GM21447 (cell line): ENCODE measurements at regions not wholly inside any gene's neighbourhood (a gene's known extent, or its start where the extent isn't known, plus 50 kb on each side); places are given as distances from the start of the nearest gene placed in this dataset.

Experiments
- ATAC-seq: cut with Tn5 transposase; IDR thresholded peaks from one replicate; pipeline ENCODE4 v1.9.1; 2021; ENCODE audit not compliant: unreplicated experiment

DNA sequence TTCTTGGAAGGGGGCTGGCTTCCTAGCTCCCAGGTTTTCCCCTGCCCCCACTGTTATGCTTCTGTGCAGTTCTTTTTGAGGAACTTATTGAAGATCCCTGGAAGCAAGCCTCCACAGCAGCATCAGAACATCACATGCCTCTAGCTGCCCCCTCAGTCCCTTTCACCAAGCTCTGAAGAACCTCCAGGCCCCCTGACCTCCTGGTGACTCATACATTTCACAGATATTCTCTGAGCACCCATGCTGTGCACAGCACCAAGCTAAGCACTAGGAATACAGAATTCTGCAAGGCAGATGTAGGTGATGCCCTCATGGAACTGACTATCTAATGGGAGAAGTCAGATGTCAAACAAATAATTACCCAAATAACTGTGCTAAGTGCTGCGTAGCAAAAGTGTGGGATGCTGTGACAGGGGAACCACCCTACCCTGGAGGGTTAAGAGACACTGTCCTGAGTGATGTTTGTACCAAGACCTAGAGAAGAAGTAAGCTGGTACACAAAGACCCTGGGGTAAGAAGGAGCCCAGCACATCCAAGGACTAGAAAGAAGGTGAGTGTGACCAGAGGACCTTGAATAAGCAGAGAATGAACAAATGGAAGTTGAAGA is 213.7 kb upstream of the NR4A3 start:
- ATAC-seq = no peak

DNA sequence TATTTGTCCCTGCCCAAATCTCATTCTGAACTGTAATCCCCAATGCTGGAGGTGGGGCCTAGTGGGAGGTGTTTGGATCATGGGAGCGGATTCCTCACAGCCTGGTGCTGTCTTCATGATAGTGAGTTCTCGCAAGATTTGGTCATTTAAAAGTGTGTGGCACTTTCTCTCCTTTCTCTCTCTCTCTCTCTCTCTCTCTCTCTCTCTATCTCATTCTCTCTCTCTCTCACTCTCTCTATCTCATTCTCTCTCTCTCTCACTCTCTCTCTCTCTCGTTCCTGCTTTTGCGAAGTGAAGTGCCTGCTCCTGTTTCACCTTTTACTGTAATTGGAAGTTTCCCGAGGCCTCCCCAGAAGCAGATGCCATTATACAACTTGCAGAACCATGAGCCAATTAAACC is 207.3 kb upstream of the NR4A3 start:
- ATAC-seq = no peak

DNA sequence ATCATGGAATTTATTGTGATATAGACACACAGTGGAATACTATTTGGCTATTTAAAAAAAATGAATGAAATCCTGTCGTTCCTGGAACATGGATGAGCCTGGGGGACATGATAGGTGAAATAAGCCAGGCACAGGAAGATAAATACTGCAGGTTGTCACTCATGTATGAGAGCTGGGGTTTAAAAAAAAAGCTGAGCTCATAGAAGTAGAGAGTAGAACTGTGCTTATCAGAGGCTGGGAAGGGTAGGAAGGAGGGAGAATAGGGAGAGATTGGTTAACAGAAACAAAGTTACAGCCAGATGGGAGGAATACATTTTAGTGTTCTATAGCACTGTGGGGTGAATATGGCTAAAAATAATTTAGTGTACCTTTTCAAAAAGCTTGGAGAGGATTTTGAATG is 200.6 kb upstream of the NR4A3 start:
- no peak for ATAC-seq

DNA sequence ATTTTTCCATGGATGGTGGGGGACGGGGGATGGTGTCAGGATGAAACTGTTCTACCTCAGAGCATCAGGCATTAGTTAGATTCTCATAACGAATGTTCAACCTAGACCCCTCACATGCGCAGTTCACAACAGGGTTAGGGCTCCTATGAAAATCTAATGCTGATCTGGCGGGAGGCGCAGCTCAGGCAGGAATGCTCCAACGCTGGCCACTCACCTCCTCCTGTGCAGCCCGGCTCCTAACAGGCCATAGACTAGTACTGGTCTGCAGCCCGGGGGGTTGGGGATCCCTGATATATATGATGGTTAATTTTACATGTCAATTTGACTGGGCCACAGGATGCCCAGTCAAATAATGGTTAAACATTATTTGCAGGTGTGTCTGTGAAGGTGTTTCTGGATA is 199.0 kb upstream of the NR4A3 start:
- ATAC-seq = no peak

DNA sequence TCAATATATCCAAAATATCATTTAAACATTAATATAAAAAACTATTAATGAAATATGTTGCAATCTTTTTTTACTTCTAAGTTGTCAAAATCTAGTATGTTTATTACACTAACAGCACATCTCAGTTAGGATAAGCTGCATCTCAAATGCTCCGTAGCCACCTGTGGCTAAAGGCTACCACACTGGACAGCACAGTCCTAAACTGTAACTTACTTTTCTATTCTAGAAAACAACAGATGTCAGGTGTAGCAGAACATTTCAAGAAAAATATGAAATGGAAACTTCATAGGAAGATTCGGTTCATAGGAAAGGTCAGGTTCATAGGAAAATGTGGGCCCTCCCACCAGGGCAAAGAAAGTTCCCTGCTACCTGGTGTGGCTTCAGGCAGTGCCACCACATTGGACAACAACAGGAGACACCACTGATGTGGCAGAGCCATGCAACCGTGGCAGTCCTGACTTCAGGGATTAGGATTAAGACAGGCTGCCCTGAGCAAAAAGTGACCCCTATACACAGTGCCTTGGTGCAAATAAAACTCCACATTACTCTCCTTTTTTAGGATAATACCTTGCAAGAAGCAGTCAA is 197.8 kb upstream of the NR4A3 start:
- ATAC-seq = no peak

DNA sequence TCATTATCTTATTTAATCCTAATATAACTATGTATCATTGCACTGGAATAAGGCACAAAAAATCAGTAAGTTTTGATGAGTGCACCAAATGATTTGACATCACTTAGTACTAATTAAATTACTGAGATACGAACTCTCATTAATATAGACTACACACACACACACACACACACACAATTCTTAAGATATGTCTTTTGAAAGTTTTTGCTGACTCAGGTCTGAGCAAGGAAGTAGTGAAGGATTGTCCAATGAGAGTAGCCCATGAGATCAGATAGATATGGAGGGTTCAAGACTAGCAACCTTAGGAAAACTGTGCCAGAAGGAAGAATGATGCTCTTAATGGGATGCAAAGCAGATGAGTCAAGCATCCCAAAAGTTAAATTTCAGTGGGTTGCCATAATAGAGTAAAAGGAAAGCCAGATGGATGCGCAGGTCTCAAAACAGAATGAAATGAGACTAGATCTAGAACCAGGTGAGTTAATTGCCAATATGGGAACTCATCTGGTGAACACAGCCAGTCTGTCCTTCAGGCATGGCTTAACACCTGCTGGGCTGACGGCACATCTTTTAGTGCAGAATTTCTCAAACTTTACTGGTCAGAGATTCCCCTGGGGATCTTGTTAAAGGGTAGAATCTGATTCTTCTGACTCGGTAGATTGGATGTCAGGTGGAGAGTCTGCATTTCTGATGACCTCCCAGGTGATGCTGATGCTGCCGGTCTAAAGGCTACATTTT is 197.0 kb upstream of the NR4A3 start:
- no peak for ATAC-seq

DNA sequence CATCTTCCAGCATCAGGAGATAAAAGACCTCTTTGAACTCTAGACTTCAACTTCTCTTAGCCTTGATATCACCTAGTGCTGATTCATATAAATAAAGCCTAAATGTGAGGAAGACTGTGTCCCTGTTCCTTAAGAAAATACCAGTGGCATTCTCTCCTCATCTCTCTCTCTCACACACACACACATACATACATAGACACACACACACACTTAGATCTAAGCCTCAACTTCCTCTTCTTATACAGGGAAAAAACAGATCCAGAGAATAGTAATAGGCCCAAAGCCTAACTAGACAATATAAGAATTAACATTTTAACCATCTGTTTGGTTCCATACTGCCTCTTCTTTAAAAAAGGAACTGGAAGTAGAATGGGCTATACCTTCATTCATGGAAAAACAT is 195.3 kb upstream of the NR4A3 start:
- no peak for ATAC-seq

DNA sequence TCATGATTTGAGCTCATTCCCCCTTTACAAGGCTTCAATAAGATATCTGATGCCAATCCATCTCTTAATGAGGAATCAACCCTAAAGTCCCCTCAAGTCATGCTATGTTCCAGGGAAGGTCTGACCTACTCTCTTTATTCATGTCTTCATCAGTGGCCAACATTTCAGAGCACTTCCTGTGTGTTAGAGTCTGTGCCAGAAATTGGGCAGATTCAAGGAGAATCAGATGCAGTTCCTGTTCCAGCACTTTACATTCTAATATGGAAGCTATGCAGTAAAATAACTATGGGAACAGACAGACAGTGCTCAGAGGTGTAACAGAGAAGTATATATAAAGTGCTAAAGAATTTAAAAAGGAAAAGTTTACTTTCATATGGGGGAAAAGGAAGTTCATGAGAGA is 193.4 kb upstream of the NR4A3 start:
- no peak for ATAC-seq

DNA sequence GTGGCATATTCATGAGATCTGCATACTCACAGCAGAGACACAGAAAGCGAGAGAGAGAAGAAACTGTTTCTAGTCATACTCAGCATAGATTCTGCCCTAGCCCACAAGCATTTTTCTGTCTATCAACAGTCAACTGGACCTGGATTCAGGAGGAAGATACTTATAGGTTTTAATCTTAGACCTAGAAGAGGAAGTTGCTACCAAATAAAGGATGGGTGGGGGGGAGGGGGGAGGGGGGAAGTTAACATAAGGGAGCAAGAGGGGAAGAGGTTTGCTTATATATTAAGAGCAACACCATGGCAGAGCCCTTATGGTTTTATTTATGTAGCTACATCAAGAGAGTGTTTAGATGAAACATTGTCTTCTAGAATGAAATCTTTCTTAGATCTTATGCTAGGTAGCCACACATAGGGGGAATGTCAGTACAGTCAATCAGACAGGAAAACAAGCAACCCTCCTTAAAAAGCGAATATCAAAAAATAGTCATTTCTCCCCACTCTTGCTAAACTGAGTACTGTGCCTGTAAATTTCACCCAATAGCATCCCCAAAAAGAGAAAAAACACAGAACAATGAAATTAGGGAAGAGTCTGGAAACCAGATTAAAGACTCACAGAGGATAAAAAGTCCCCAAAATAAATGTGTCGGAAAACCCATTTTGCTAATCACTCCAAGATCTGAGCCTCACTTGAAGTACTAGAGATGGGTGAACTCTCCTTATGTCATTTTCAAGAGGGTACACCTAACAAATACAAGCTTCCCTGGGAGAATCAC is 192.7 kb upstream of the NR4A3 start:
- no peak for ATAC-seq

DNA sequence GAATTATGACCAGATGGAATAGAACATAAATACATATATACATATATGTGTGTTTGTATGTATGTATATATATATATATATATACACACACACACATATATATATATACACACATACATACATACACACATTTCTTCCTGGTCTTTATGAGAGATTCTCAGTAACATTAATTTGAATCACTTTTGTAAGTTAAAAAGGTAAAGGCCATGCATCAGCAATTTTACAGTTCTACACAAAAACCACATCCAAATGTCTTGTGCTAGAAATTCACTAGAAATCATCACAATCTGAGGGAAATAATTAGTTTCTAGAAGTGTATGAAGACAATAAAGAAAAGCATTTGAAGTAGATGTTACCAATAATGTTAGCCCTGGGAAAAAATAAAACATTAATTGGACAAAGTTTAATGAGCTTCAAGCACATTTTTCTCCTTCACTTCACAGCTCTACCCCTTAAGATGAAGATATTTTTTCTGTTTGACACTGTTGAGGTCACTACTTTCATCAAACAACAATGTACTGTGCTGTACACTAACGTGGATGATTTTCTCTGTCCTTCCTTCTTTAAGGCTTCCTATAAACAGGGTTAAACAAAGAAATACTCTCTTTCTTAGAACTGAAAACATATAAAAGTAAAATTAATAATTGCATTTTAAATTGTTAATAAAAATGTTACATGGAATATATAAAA is 189.2 kb upstream of the NR4A3 start:
- ATAC-seq = no peak

DNA sequence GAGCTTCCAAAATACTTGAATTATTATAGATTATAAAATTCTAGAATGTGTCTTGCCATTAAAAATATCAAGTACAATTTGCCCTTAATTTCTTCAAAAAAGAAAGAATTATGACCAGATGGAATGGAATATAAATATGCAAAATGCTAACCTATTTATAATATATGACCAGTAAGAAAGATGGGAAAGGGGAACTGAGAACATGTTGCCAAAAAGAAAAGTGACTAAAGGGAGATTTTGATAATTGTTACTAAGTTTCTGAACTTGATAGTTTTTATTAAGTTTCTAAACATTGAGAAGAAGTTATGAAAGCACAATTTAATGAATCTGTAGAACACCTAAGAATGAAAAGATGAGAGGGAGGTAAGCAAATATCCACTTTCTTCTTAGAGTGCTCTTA is 188.4 kb upstream of the NR4A3 start:
- ATAC-seq = no peak

DNA sequence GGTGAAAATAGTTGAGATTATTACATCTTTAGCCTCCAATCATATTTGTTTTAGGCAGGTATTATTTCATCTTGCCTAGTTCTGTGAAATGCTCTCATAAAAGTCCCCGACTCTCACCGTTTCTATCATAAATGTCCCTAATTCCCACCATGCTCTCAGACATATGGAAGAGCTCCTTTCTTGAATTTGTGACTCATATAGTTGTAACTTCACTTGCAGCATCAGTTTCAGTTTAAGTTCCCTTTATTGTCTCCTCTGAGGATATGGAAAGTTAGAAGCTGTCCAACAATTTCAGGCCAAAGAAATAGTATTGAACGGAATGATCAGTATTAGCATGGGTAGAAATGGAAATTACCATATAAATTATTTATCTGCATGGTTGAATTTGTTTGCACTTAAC is 187.5 kb upstream of the NR4A3 start:
- ATAC-seq = no peak

DNA sequence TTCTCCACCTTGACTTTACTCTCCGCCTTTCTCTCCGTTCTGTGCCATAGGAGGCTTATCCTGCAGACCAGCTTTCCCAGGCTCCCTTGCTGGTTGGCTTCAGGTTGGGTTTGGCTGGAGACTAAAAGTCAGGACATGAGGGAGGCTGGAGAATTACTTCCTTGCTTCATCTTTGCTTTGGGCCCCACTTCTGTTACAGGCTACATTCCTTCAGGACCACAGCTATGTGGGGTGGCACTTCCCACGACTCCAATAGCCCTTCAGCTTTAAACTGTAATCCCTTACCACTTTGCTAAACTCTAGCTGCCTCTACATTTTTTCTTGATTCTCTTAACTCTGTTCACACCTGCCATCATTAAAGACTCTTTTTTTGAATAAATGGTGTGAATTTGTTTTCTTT is 186.7 kb upstream of the NR4A3 start:
- no peak for ATAC-seq

DNA sequence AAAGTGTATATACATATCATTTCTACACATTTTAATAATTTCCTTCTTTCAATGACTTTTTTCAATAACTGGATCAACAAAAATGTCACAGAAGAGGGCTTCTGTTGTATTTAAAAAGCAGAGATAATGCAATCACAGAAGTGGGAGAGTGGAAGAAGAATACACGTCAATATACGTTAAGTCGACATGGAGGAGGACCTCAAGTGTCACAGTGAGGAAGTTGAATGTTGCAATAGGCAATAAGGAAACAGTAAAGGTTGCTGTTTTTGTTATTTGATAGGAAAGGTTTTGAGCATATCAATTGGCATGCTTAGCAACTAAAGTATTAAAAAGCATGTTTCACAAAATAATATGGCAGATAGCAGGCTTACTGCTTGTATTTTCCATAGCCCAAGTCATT is 184.0 kb upstream of the NR4A3 start:
- no peak for ATAC-seq

DNA sequence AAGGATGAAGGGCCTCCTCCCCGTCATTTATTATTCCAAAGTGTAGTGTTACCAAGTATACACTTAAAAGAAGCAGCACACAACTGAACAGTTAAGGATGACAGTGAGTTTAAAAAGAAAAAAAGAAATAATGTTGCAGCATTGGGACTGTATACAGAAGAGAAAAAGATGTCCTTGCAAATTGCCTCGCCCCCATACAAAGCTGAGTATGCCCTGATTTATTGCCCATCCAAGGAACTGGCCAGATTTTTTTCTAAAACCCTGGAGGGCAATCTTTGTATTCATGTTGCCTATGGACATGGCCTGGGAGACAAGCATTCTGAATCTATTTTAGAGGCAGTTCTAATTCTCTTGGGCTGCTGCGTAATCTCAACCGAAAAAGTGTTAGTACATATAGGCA is 182.7 kb upstream of the NR4A3 start:
- no peak for ATAC-seq

DNA sequence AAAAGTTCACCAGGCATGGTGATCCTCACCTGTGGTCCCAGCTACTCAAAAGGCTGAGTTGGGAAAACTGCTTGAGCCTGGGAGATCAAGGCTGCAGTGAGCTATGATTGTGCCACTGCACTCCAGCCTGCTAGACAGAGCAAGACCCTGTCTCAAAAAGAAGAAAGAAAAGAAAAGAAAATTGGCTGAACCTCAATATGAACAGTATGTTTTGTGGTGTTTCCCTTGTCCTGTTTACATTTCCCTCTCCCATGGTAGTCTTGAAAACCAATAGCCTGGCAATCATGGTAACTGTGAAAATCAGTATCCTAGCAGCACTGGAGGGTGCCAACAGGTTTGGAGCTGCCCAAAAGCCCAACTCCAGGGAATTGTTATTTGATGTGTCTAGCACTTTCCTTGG is 174.1 kb upstream of the NR4A3 start:
- no peak for ATAC-seq

DNA sequence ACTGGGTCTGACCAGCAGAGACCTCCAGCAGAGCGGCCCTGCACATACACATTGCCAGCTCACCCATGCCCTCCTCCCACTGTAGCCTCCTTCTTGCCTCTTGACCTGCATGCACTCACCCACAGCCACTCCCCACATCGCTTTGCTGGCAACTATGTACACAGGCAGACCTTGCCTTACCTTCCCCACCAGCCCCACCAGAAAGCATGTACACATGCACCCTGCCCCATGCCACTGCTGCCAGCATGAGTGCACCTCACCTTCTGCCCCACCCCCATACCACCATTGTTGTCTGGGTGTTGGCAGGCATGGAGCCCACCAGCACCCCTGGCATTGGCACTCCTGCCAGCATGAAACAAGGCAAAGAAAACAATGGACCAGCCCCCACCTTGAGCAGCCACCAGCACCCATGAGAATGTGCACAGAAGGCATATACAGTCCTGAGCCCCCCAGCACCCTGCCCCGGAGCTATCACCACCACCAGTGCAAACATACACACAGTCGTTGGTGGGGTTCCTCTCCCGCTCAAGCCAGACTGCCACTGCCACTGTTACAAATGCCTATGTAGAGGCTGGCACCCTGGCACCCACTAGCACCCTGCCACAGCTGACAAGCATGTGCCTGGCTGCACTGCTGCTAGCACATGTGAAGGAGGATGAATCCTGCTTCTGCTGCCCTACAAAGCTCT is 171.4 kb upstream of the NR4A3 start:
- no peak for ATAC-seq

DNA sequence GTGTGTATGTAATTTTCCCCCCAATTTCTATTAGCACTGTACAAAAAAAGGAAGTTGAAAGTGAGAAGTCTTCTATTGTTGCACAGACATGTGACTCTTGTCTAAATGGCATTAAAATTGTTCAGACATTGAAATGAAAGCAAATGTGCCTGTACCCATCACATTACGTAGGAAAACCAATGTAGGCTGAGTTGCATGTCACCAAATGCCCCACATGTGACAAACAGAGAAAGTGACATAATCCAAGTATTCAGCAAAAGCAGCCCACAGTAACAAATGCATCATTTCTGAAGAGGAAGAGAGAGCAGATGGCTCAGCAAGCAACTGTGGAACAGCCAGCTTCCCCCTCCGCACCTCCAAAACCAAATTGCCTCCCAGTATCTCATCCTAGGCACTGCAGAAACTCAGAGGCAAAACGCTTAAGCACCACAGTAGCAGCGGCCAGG is 161.5 kb upstream of the NR4A3 start:
- peak; percentile 86 for ATAC-seq

DNA sequence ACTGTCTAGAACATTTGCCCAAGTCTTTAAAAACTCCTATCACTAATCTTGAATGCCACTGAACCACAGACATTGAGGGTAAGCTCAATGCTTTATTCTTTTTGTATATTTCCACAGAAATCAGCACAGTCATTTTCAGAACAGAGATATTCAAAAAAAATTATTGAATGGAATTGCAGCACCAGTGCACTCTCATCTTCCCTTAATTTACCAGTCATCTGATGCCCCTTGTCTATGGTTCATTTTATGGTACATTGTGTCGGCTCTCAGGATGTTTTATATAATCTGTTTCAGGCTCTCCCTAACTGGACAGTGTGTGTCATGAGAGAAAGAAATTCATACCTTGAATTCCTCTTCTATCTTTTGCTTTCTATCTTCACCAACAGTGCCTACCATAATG is 158.4 kb upstream of the NR4A3 start:
- ATAC-seq = no peak

DNA sequence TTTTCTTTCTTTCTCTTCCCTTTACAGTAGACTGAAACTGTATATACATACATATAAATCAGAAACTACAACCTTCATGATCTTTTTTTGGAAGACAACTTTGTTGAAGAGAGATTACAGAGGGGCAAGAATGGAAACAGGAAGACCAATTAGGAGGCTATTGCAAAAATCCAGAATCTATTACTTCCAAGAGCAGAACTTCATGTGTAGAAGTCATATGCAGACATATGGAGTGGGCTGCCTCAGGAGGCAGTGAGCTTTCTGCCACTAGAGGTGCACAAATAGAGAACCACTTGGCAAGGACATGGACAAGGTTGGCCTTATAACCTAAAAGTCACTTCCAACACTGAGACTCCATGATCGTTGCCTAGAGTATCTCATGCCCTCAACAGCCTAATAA is 157.8 kb upstream of the NR4A3 start:
- no peak for ATAC-seq

DNA sequence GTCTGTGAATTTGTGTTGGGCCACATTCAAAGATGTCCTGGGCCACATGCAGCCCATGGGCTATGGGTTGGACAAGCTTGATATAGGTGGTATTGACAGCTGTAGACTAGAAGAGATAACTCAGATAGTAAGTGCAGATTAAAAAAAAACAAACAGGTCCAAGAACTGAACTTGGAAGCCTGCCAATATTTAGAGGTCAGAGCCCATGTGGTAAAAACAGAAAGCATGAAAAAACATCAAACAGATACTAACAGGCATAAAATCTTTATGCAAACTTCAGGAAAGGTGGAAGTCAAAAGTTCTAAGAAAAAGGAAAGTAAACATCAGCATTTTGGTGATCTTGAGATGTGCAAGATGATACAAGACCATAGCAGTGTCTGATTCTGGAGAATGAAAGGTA is 155.1 kb upstream of the NR4A3 start:
- no peak for ATAC-seq
